ENCODE measurements at regions not wholly inside any gene's neighbourhood (a gene's known extent, or its start where the extent isn't known, plus 50 kb on each side); places are given as distances from the start of the nearest gene placed in this dataset.

- peak; percentile 40 for DNase-seq
- TF ChIP-seq CTCF (IDR thresholded peaks at IDR 0.05; ENCODE audit: low read depth, low read length, missing control alignments), result no peak
- no peaks in the 10 kb centered on the region for H3K27me3 ChIP-seq (replicated peaks)
- no peak overlapping the region for H3K4me3 ChIP-seq (ENCODE audit: low read depth, low read length)
- H3K27ac ChIP-seq, result no peak overlapping the region
- in situ Hi-C loops (cut with HindIII; ENCODE audit: low pct_ligation_motif_present, low sequenced_read_pairs), result no loop called here
- H3K36me3 ChIP-seq (replicated peaks), result no peaks in the 10 kb centered on the region
These were observed 133.9 kb upstream of the CDH20 start for GRCh38 chr18:61199171-61199848.

- in situ Hi-C loops (cut with HindIII; ENCODE audit: low pct_ligation_motif_present, low sequenced_read_pairs), result no loop called here
- DNase-seq, result no peak
- no peak overlapping the region for H3K4me3 ChIP-seq (ENCODE audit: low read depth, low read length)
- no peaks in the 10 kb centered on the region for H3K27me3 ChIP-seq (replicated peaks)
- H3K36me3 ChIP-seq (replicated peaks), result no peaks in the 10 kb centered on the region
- no peak overlapping the region for H3K27ac ChIP-seq
- no peak for TF ChIP-seq CTCF (IDR thresholded peaks at IDR 0.05; ENCODE audit: low read depth, low read length, missing control alignments)
These were observed 131.7 kb upstream of the CDH20 start for GRCh38 chr18:61201511-61201910.

- TF ChIP-seq CTCF (IDR thresholded peaks at IDR 0.05; ENCODE audit: low read depth, low read length, missing control alignments), result no peak
- peak; percentile 2 for DNase-seq
These were observed 130.1 kb upstream of the CDH20 start for GRCh38 chr18:61203151-61203550.

GRCh38 chr18:61209801-61210200 is 123.4 kb upstream of the CDH20 start:
- DNase-seq, result no peak
- Histone ChIP-seq H3K4me3 (ENCODE audit: low read depth, low read length) (no peak overlapping the region), H3K27me3 (replicated peaks) (no peaks in the 10 kb centered on the region), H3K36me3 (replicated peaks) (no peaks in the 10 kb centered on the region), H3K27ac (no peak overlapping the region)
- in situ Hi-C loops (cut with HindIII; ENCODE audit: low pct_ligation_motif_present, low sequenced_read_pairs), result no loop called here
- no peak for TF ChIP-seq CTCF (IDR thresholded peaks at IDR 0.05; ENCODE audit: low read depth, low read length, missing control alignments)

More at GRCh38 chr18:61203151-61203550, 130.1 kb upstream of the CDH20 start:
- Histone ChIP-seq H3K27ac (no peak overlapping the region), H3K36me3 (replicated peaks) (no peaks in the 10 kb centered on the region), H3K4me3 (ENCODE audit: low read depth, low read length) (no peak overlapping the region), H3K27me3 (replicated peaks) (no peaks in the 10 kb centered on the region)
- in situ Hi-C loops (cut with HindIII; ENCODE audit: low pct_ligation_motif_present, low sequenced_read_pairs), result no loop called here

GRCh38 chr18:61216051-61216450 is 117.2 kb upstream of the CDH20 start:
- H3K36me3 ChIP-seq (replicated peaks), result no peaks in the 10 kb centered on the region
- no peaks in the 10 kb centered on the region for H3K27me3 ChIP-seq (replicated peaks)
- DNase-seq, result no peak
- in situ Hi-C loops (cut with HindIII; ENCODE audit: low pct_ligation_motif_present, low sequenced_read_pairs), result no loop called here
- no peak for TF ChIP-seq CTCF (IDR thresholded peaks at IDR 0.05; ENCODE audit: low read depth, low read length, missing control alignments)
- no peak overlapping the region for H3K27ac ChIP-seq
- no peak overlapping the region for H3K4me3 ChIP-seq (ENCODE audit: low read depth, low read length)

- TF ChIP-seq CTCF (IDR thresholded peaks at IDR 0.05; ENCODE audit: low read depth, low read length, missing control alignments), result no peak
- H3K27ac ChIP-seq, result no peak overlapping the region
- in situ Hi-C loops (cut with HindIII; ENCODE audit: low pct_ligation_motif_present, low sequenced_read_pairs), result no loop called here
- DNase-seq, result no peak
- no peaks in the 10 kb centered on the region for H3K36me3 ChIP-seq (replicated peaks)
- no peaks in the 10 kb centered on the region for H3K27me3 ChIP-seq (replicated peaks)
- no peak overlapping the region for H3K4me3 ChIP-seq (ENCODE audit: low read depth, low read length)
These were observed 111.0 kb upstream of the CDH20 start for GRCh38 chr18:61222206-61222605.
